ENCODE measurements at regions not wholly inside any gene's neighbourhood (a gene's known extent, or its start where the extent isn't known, plus 50 kb on each side); places are given as distances from the start of the nearest gene placed in this dataset.

DNA sequence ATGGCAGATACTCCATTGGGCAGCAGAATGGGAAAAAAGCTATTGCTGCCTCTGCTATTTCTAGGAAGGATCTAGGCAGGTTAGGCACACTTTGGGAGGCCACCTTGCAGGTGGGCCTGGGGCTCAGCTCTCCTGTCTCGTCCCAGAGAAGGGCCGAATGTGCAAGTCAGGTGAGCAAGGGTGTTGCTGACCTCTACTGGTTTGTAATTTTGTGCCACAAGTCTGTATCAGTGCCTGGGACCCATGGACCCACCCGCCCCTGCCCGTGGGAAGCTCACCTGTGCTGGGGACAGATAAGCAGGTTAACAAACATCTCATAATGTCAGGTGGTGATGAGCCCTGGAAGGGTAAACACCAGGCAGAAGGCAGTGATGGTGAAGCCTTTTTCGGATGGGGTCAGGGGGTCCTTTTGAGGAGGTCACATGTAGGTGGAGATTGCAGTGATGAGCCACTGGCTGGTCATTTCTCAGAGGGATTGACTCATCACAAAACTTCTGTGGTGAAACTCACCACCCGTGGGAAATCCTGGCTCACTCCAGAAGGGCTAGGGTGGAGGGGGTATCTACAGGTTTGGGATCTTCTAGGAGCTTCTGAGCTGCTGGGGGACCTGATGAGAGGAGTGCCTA, 161.3 kb downstream of the KLF13 start:
- TF ChIP-seq, protein P1, sequence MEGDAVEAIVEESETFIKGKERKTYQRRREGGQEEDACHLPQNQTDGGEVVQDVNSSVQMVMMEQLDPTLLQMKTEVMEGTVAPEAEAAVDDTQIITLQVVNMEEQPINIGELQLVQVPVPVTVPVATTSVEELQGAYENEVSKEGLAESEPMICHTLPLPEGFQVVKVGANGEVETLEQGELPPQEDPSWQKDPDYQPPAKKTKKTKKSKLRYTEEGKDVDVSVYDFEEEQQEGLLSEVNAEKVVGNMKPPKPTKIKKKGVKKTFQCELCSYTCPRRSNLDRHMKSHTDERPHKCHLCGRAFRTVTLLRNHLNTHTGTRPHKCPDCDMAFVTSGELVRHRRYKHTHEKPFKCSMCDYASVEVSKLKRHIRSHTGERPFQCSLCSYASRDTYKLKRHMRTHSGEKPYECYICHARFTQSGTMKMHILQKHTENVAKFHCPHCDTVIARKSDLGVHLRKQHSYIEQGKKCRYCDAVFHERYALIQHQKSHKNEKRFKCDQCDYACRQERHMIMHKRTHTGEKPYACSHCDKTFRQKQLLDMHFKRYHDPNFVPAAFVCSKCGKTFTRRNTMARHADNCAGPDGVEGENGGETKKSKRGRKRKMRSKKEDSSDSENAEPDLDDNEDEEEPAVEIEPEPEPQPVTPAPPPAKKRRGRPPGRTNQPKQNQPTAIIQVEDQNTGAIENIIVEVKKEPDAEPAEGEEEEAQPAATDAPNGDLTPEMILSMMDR (IDR thresholded peaks at IDR 0.05), result peak in 2 of 6 experiments; percentile 8 to 15
- no peak for TF ChIP-seq POLR2A (IDR thresholded peaks at IDR 0.05)
